ENCODE measurements at regions not wholly inside any gene's neighbourhood (a gene's known extent, or its start where the extent isn't known, plus 50 kb on each side); places are given as distances from the start of the nearest gene placed in this dataset.

GRCh38 chr15:96474231-96474664 is 143.7 kb downstream of the NR2F2 start:
- no peak for TF ChIP-seq CTCF (IDR thresholded peaks at IDR 0.05)
- no peak for TF ChIP-seq POLR2A (IDR thresholded peaks at IDR 0.05)

All from heart left ventricle (tissue), 13 donors.